ENCODE measurements at regions not wholly inside any gene's neighbourhood (a gene's known extent, or its start where the extent isn't known, plus 50 kb on each side); places are given as distances from the start of the nearest gene placed in this dataset.

- no peak for DNase-seq (ENCODE audit: low spot score)
- intact Hi-C loops (cut with DNase I): loop anchor here in 1 of 2 donors (5.0 kb wide), 1 partner anchor 1422 kb away; no protein-coding TSS in a partner anchor
Observed at GRCh38 chr5:93054424-93055163, 526.4 kb downstream of the NR2F1-AS1 start.

DNA sequence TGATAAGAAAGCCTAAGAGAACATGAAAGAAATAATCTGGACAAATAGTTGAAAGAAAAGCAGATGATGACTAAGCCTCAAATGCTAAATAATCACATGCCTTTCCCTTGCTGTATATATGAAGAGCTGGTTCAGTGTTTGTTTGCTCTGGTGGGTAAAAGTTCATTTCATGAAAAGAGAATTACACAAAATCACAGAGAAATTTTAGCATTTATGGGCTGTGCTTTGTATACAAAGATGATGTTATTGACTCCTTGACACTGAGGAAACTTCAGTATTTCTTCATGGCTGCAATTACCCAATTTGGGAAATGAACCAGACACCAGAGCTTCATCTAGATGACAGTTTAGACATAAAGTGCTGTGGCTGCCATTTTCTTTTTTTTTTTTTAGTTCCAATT, 527.2 kb downstream of the NR2F1-AS1 start:
- intact Hi-C loops (cut with DNase I): no loop called here
- no peak for DNase-seq (ENCODE audit: low spot score)

DNA sequence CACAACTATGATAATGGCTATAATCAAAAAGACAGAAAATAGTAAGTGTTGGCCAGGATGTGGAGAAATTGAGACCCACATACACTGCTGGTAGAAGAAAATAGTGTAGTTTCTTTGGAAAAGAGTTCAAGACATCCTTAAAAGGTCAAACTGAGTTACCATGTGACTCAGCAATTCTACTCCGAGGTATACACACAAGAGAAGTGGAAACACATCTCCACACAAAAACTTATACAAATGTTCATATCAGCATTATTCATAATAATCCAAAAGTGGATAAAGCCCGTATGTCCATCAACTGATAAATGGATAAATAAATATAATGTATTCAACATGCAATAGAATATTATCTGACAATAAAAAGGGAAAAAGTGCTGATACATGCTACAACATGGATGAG, 532.2 kb downstream of the NR2F1-AS1 start:
- DNase-seq (ENCODE audit: low spot score): no peak
- intact Hi-C loops (cut with DNase I): no loop called here

DNA sequence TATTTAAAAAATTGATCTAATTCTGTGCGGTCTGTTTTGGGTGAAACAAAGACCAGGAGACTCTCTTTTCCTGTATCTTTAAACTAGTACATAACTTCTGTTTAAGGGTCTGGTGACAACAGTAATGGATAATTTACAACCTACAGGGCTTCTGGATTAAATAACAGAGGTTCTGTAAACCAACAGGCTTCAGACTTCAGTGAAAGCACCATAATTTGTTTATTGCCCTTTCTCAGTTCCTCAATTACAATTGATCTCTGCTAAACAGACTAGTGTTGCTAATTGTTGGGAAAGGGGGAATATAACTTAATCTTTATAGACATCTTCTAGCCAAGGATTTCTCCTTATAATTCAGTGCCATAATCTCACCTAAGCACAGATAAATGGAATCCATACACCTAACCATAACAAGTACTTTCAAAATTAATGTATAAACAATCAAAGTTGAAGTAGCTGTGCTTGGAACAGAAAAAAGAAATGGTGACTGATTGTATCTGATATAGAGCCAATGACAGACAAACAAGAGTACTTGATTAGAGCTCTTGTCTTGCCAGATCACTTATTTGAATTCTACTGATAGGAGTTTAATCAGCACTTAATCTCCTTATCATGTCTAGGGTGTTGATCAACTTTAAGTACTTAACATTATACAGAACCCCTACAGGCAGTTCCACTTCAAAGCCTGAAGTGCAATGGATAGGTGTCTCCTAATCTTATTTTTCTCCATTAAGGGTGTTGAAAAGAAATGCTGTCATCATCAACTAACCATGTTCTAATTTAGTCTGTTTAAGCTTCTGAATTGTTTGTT, 536.0 kb downstream of the NR2F1-AS1 start:
- intact Hi-C loops (cut with DNase I): loop anchor here in 1 of 2 donors (1.0 kb wide), 1 partner anchor 14 kb away; no protein-coding TSS in a partner anchor
- DNase-seq (ENCODE audit: low spot score): no peak

DNA sequence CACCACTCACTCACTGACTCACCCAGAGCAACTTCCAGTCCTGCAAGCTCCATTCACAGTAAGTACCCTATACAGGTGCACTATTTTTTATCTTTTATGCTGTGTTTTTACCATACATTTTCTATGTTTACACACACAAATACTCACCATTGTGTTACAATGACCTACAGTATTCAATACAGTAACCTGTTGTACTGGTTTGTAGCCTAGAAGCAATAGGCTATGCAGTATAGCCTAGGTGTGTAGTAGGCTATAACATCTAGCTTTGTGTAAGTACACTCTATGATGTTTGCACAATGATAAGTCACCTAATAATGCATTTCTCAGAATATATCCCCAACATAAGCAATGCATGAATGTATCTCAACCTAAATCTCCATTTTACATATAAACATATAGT, 541.1 kb downstream of the NR2F1-AS1 start:
- intact Hi-C loops (cut with DNase I): no loop called here
- no peak for DNase-seq (ENCODE audit: low spot score)

- DNase-seq (ENCODE audit: low spot score): no peak
- intact Hi-C loops (cut with DNase I): no loop called here
Observed at GRCh38 chr5:93034621-93035590, 546.1 kb downstream of the NR2F1-AS1 start.

DNA sequence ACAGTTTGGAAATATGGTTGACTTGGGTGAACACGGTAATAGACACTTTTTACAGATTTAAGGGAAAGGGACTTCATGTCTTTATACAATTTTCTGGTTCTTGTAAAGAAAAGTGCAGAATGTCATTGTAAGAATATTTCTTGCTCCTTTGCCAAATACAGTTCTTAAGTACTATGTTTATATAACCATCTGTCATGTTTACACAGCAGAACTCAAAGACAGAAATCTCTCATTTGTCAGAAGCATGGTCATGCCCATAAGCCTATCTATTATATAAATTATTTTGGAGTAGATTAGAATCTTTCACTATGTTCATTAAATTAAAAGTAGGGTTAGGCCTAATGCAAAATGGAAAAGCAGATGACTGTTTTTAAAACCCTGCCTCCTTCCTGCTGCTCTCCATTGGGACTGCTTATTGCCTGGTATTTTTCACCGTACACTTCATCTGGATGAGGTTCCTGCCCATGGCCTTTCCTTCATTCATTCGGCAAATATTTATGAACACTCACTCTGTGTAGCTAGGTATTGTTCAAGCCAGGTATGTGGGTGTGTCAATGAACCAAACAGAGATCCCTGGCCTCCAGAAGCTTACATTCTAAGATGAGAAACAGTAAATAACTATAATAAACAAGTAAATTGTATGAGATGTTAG, 558.1 kb downstream of the NR2F1-AS1 start:
- no peak for DNase-seq (ENCODE audit: low spot score)
- intact Hi-C loops (cut with DNase I): no loop called here

GRCh38 chr5:93022211-93022610, 558.8 kb downstream of the NR2F1-AS1 start:
- intact Hi-C loops (cut with DNase I): no loop called here
- no peak for DNase-seq (ENCODE audit: low spot score)

GRCh38 chr5:93019896-93020295, 561.1 kb downstream of the NR2F1-AS1 start:
- no peak for DNase-seq (ENCODE audit: low spot score)
- intact Hi-C loops (cut with DNase I): no loop called here

- intact Hi-C loops (cut with DNase I): no loop called here
- DNase-seq (ENCODE audit: low spot score): no peak
Observed at GRCh38 chr5:93018461-93018860, 562.6 kb downstream of the NR2F1-AS1 start.

- DNase-seq (ENCODE audit: low spot score): no peak
- intact Hi-C loops (cut with DNase I): no loop called here
Observed at GRCh38 chr5:93017849-93018248, 563.2 kb downstream of the NR2F1-AS1 start.

DNA sequence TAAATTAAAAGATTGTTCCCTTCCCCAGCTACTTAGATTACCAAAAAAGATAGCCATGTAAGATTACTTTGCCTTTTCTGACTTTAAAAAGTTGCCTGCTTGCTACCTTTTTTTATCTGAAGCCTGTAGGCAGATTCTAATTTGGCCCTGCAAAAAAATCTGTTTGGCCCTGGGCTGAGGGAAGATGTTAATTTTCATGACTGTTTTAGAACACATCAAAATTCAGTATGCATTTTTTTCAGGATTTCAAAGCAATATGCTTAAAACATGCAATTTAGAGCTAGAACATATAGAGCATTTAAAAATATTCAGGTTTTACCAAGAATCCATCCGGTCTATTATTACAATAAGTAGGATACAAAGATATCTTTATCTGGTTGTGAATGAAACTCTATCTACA, 563.6 kb downstream of the NR2F1-AS1 start:
- intact Hi-C loops (cut with DNase I): no loop called here
- no peak for DNase-seq (ENCODE audit: low spot score)

GRCh38 chr5:93010616-93011015, 570.4 kb downstream of the NR2F1-AS1 start:
- no peak for DNase-seq (ENCODE audit: low spot score)
- intact Hi-C loops (cut with DNase I): no loop called here

DNA sequence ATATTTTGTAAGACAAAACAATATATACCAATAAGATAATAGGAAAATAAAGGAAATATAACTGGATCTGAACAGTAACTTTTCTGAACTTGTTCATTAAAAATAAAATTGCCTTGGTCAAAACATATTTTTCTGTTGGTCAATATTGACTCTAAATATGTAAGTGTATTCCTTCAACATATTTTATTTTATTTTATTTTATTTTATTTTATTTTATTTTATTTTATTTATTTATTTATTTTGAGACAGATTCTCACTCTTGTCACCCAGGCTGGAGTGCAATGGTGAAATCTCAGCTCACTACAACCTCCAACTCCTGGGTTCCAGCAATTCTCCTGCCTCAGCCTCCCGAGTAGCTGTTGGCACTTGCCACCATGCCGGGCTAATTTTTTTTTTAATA, 571.0 kb downstream of the NR2F1-AS1 start:
- intact Hi-C loops (cut with DNase I): no loop called here
- DNase-seq (ENCODE audit: low spot score): no peak

- intact Hi-C loops (cut with DNase I): no loop called here
- no peak for DNase-seq (ENCODE audit: low spot score)
Observed at GRCh38 chr5:93008502-93009207, 572.4 kb downstream of the NR2F1-AS1 start.

DNA sequence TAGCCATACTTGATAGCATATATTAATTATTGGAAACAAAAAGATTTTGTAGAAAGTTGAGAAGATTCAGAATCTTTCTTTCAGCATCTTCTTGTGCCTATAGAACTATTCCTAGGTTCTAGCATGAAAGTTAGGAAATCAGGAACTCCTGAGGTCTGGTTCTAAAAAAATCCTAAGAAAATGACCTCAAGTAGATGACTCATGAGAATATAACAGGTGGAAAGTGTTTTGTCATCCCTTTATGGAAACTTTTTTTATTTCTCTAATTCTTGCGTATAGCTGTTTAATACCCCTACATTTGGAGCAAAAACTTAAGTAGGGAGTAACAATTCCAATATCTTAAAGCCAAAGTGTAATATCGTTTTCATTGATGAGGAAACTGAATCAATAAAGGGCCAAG, 574.1 kb downstream of the NR2F1-AS1 start:
- DNase-seq (ENCODE audit: low spot score): no peak
- intact Hi-C loops (cut with DNase I): no loop called here

- intact Hi-C loops (cut with DNase I): no loop called here
- DNase-seq (ENCODE audit: low spot score): no peak
Observed at GRCh38 chr5:92998456-92998855, 582.6 kb downstream of the NR2F1-AS1 start.

DNA sequence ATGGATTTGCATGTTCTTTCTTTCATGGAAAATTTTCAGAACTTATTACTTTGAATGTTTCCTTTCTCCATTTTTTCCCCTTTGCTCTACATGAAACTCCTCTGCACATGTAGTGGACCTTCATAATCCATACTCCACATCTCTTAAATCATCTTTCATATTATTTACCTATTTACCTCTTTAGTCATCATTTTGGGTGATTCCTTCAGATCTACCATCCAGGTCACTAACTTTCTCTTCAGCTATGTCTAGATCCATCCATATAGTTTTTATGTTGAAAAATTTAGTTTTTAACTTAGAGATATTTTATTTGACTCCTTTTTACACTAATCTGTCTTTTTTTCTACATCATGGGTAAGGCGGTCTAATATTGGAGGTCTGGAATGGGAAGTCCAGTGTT, 586.6 kb downstream of the NR2F1-AS1 start:
- intact Hi-C loops (cut with DNase I): no loop called here
- DNase-seq (ENCODE audit: low spot score): no peak

GRCh38 chr5:92992073-92992472, 588.9 kb downstream of the NR2F1-AS1 start:
- intact Hi-C loops (cut with DNase I): no loop called here
- no peak for DNase-seq (ENCODE audit: low spot score)
